HG03354 (cell line): ENCODE measurements at regions not wholly inside any gene's neighbourhood (a gene's known extent, or its start where the extent isn't known, plus 50 kb on each side); places are given as distances from the start of the nearest gene placed in this dataset.
"Not testable (repeated sequence)": the region's sequence is repeated elsewhere in the genome, so short reads cannot be mapped to it uniquely, and the experiment has no call there.

ENCODE experiments used
- ATAC-seq: cut with Tn5 transposase; IDR thresholded peaks from one replicate; pipeline ENCODE4 v1.9.1; 2021; ENCODE audit warnings: mild to moderate bottlenecking; ENCODE audit not compliant: unreplicated experiment, poor library complexity, severe bottlenecking

- no peak for ATAC-seq
These were observed 87.6 kb upstream of the CIBAR2 start for GRCh38 chr16:85199880-85200279.

DNA sequence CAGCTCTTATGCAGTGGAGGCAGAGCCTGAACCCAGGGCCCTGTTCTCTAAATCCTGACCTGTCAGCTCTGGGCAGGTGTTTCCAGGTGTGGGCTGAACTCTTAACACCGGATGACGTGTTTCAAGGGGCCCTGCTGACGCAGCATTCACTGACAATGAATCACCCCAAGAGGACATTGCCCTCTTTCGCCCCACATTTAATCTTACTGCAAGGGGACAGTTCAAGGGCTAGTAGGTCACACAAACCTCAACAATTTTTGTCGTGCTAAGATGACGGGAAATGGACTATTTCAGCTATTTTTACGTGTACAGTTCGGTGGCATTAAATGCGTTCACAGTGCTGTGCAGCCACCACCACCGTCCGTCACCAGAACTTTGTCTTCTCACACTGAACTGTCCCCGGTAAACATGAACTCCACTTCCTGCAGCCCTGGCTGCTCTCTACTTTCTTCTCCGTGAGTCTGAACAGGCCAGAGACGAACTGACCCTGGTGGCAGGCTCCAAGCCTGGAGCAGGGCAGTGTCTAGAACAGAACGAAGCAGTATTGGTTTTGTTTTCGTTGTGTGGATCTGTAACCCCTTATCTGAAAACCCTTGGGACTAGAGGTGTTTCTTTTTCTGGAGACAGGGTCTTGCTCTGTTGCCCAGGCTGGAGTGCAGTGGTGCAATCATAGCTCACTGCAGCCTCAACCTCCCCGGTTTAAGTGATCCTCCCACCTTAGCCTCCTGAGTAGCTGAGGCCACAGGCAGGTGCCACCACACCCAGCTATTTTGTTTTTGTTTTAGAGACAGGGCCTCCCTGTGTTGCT lies 88.4 kb upstream of the CIBAR2 start:
- no peak for ATAC-seq

- no peak for ATAC-seq
These were observed 89.3 kb upstream of the CIBAR2 start for GRCh38 chr16:85201574-85201973.

- ATAC-seq = no peak
These were observed 89.9 kb upstream of the CIBAR2 start for GRCh38 chr16:85202051-85202601.

GRCh38 chr16:85202631-85203461 lies 90.6 kb upstream of the CIBAR2 start:
- ATAC-seq = no peak

GRCh38 chr16:85203462-85203813 lies 91.2 kb upstream of the CIBAR2 start:
- no peak for ATAC-seq

GRCh38 chr16:85204242-85205010 lies 92.2 kb upstream of the CIBAR2 start:
- no peak for ATAC-seq

DNA sequence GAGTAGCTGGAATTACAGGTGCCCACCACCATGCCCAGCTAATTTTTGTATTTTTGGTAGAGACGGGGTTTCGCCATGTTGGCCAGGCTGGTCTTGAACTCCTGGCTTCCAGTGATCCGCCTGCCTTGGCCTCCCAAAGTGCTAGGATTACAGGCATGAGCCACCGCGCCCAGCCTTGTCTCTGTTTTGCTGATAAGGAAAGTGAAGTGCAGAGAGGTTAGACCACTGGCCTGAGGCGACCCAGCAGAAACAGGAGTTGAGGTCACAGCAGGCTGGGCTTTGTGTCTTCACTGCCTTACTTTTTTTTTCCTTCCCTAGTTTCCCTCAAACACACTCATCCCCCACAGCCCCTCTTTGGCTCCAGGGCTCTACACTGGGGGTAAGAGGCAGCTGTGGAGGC lies 93.0 kb upstream of the CIBAR2 start:
- ATAC-seq = not testable (repeated sequence)

DNA sequence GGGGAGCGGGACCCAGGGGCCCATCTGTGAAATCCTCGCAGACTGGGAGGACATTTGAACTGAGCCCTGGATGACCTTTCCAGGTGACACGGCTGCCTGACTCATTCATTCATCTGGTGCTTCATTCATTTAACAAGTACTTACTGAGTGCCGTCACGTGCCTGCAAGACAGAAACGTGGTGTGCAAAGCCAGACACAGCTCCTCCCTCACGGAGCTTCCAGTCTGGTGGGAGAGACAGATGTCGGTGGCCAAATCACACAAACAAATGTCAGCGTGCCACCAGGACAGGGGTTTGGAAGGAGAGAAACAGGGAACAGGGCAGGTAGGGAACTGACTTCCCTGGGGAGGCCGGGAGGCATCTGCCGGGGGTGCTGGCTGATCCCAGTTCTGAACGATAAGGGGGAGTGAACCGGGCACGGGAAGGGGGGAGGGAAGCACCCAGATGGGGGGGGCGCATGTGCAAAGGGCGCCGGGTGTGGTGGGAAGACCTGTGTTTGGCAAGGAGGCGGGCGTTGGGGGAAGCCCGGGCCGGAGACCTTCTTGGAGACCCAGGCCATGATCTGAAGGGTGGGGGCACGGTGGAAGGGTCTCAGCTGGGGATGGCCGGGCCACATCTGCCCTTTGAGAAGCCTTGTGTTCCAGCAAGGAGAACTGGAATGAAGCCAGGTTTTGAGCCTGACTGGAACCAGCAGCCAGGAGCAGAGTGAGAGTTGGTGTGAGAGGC lies 93.6 kb upstream of the CIBAR2 start:
- ATAC-seq = no peak

- ATAC-seq = no peak
These were observed 94.4 kb upstream of the CIBAR2 start for GRCh38 chr16:85206472-85207356.

- ATAC-seq = no peak
These were observed 95.2 kb upstream of the CIBAR2 start for GRCh38 chr16:85207357-85207921.

GRCh38 chr16:85208181-85208580 lies 95.9 kb upstream of the CIBAR2 start:
- ATAC-seq = no peak

DNA sequence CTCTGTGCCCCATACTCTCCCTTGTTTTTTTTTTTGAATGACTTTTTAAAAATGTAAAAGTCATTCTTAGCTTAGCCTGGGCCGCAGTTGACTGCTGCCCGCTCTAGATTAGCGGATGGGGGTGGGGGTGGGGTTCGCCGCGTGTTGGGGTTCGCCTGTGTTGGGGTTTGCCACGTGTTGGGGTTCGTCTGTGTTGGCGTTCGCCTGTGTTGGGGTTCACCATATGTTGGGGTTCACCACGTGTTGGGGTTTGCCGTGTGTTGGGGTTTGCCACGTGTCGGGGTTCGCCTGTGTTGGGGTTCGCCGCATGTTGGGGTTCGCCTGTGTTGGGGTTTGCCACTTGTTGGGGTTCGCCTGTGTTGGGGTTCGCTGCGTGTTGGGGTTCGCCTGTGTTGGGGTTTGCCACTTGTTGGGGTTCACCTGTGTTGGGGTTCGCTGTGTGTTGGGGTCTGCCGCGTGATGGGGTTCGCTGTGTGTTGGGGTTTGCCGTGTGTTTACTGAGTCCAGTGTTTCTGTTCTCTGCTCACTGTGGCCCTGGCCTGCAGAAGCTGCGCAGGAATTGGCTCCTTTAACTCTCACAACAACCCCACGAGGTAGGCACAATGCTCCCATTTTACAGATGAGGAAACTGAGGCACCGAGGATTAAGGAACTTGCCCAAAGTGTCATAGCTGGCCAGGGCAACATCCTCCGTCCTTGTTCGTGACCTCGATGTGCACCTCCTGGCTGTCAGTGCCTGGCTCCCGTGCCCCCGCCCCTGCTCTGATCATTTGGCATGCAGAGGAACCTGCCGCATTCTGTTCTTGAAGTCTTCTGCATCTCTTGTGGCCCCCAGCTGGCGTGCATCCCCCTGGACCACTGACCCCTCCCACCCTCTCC lies 96.6 kb upstream of the CIBAR2 start:
- ATAC-seq = no peak

DNA sequence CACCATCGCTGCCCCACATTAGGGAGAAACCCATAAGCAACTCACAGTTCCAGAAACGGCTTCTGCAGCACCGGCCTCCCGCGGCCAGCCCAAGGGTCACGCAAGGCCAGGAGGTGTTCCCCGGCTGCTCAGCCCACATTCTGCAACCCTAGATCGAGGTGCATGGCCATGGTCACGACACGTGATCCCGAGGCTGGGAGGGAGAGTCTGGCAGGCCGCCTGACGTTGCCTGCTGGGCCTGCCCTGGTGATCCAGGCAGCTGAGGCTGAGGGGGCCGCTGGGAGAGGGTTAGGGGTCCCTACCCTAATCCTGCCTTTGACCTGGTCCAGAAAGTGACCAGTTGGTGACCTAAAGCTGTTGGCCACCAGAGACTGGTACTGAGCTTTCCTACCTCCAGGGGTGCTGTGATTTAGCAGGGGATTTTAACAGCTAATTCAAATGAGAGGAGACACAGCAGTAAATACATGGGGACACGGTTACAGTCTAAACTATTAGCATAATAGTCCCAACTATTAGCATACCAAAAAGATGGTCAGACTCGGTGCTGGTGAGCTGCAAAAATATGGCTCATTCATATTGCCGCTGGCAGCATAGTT lies 97.4 kb upstream of the CIBAR2 start:
- ATAC-seq = no peak

DNA sequence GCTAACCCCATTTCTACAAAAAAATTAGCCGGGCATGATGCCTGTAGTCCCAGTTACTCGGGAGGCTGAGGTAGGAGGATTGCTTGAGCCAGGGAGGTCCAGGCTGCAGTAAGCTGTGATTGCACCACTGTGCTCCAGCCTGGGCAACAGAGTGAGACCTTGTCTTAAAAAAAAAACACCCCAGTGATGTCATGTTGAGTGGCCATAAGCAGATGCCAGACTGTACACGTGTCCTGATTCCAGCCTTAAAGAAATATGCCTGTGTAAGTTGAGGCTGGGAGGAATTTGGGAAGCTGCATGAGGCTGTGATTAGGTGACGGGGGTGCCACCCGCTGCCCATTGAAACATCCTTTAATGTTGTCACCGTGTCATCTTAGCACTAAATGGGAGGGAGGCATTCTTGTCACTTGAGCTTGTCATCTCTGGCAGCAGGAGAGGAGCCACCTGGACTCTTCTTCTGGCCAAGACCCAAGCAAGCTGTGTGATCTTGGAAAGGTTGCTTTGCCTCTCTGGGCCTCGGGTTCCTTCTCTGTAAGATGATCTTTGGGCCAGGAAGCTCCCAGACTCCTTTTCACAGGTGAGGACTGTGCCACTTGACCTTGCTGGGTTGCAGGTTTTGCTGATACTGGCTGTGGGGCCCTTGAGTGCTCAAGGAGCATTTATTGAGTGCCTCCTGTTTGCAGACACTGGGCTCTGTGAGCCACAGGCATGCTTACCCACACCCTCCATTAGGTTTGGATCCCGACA lies 98.3 kb upstream of the CIBAR2 start:
- ATAC-seq = no peak

- no peak for ATAC-seq
These were observed 99.1 kb upstream of the CIBAR2 start for GRCh38 chr16:85211271-85211801.
